ENCODE measurements at regions not wholly inside any gene's neighbourhood (a gene's known extent, or its start where the extent isn't known, plus 50 kb on each side); places are given as distances from the start of the nearest gene placed in this dataset.

DNA sequence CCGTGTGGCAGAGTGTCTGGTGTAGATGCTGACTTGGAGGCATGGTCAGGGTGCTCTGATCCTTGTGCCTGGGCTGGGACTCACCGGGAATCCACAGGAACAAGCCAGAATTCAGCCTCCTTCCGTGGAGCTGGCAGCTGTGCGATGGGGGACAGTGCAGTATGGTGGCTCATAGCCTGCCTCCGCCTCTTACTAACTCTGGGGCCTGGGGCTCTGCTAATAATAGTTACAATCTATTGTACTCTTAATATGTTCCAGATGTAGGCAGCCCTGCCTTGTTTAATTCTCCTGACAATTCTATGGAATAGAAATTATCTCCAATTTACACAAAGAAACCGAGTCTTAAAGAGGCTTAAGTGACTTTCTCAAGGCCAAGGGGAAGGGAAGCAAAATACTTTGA is 77.6 kb downstream of the PCDH1 start:
- DNase-seq (ENCODE audit: low spot score): no peak

DNA sequence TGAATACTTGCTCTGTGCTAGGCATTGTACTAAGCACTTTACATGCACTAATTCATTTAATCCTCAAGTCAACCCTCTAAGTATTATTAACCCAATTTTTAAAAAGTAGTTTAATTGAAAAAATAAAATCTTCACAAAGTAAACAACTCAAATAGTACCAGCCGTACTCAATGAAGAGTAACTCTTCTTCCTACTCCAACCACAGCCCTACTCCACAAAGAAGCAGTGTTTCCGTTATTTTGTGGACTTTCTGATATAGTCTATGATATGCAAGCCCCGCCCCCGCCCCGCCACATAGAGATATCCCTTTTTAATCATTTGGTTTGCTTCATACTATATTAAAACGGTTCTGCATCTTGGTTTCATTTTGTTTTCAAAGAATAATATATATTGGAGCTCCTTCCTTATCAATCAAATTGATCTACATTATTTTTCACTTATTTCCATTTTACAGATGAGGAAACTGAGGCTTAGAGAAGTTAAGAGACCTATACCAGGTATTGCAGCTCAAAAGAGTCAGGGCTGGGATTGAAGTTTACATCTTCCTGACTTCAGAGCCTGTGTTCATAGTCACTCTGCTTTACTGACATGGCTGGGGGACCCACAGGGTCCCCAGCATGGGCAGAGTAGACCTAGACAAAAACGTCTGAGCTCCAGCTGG is 78.6 kb downstream of the PCDH1 start:
- no peak for DNase-seq (ENCODE audit: low spot score)

DNA sequence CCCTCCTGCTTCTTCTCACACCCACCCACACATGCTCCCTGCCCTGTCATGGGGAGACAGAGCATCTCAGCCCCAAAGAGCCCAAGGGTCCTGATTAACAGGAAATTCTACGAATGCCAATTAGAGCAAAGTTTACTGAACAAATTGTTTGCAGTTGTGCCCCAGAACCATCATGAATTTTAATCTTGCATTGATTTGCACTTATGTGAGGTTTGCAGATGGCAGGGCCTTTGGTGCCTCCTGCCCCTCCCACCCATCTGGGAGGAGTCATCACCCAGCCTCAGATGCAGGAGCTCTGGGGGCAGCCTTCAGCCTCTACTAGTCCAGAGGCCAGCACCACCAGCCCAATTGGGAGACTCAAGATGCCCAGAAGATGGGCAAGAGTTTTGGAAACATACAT is 80.8 kb downstream of the PCDH1 start:
- DNase-seq (ENCODE audit: low spot score): no peak

DNA sequence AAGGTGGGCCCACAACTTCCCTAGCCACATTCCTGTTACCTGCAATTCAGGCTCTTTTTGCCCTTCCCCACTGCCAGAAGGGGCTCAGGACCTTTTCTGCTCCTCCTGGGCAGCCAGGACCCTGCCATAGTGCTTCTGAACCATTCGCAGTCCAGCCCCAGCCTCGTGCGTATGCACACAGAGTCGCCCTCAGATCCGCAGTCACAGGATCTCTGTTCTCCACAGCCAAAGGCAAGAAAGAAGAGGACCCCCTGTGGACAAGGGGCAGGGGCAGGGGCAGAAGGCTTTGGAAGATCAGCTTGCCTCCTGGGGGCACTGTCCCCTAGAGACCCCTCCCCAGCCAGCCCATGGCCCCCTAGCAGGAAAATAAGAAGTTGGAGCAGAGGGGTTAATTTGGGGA is 82.8 kb downstream of the PCDH1 start:
- no peak for DNase-seq (ENCODE audit: low spot score)

DNA sequence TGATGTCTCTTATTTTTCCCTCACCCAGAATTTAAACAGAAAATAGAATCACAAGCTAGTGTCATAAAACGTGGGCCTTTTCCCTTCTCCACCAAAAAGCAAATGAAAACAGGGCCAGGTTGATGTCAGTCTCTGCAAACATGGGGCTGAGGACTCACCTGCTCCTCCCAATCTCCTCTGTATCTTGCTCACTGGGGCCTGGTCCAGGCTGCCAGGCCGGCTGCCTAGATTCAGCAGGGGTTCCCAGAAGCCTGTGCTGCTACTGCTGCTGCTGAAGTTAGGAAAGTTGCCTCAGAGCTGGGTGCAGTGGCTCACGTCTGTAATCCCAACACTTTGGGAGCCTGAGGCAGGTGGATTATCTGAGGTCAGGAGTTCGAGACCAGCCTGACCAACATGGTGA is 84.3 kb downstream of the PCDH1 start:
- no peak for DNase-seq (ENCODE audit: low spot score)

DNA sequence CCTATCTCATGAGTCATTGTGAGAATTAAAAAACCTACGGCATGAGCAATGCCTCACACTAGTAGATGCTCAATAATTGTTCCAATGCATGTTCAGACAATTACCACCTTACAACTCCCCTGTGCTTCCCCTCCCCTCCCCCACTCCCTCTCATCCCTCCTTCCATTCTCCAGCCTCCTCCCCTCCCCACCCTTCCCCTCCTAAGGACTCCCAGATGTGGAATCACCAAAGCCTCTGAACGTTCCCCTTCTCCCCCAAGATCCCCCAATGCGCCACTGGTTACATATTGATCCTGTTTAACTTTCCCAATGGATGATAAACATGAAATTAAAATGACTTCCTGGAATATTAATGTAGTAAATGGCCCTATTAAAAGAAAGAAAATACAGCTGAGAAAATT is 84.8 kb downstream of the PCDH1 start:
- no peak for DNase-seq (ENCODE audit: low spot score)

DNA sequence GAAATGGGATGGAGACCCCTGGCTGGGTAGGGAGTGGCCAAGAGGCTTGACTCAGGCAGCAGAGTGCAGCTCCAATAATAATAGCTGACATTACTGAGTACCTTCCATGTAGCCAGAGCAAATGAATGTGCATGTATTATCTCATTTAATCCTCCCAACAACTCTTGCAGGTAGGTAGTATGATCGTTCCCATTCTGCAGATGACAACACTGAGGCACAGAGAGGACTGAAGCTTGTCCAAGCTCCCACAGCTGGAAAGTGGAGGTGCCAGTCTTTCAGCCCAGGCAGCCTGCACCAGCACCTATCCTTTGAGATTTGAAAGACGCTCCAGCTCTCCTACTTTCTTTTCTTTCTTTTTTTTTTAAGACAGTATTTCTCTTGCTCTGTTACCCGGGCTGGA is 87.6 kb downstream of the PCDH1 start:
- no peak for DNase-seq (ENCODE audit: low spot score)

DNA sequence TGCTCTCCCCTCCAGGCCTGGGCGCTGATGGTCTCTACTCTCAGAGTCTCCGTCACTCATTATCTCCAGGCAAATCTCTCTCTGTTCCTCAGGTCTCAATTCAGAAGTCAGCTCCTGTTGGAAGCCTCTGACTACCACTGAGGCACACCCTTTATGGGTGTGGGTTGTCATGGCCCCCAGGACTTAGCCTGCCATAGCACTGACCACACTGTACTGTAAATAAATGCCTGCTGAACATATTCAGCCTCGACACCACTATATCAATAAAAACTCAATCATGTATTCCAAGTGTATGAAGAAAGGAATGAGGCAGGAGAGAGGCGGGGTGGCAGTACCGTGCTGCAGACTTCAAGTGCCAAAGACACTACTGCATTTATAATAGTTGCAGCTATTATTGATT is 88.9 kb downstream of the PCDH1 start:
- no peak for DNase-seq (ENCODE audit: low spot score)

DNA sequence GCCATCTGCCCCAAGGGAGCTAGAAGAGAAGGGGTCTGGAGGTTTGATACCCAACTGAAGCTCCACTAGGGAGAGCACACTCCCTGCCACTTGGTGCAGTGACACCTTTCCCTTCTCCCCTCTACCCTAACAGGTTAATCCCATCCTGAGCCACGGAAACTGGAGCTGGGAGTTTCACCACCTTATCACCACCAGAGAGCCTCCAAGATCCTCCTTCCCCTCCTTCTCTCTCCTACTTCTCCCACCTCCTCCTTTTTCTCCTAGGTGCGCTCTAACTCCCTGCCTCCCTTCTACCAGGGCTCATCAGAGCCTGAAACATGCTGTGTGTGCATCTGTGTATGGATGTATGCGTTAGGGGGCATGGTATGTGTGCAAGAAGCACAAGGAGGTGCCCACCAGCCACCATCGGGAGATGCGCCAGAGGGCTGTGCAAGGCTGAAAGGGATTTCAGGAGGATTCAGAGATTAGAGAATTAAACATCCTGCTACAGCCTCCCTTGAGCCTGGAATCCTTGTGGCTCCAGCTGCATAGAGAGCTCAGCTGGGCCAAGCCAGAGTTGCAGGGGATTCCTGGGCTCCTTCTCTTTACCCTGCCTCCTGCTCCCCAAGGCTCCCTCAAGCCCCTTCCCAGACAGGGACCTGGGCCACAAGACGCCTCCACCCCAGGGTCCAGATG is 89.8 kb downstream of the PCDH1 start:
- no peak for DNase-seq (ENCODE audit: low spot score)

DNA sequence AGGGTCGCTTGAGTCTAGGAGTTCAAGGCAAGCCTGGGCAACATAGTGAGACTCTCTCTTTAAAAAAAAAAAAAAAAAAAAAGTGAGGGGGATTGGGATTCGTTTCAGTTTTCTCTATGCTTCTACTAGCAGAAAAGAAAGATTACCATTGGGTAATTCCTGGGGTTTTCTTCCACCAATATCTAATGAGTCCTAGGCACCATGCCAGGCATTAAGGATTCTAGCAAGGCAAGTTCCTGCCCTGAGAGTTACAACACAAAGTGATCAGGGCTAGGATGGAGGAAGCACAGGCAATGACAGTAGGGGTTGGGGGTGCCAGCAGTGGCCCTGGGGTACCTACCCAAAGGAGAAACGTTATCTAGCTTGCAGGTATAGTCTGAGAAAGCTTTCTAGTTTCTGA is 90.8 kb downstream of the PCDH1 start:
- no peak for DNase-seq (ENCODE audit: low spot score)

DNA sequence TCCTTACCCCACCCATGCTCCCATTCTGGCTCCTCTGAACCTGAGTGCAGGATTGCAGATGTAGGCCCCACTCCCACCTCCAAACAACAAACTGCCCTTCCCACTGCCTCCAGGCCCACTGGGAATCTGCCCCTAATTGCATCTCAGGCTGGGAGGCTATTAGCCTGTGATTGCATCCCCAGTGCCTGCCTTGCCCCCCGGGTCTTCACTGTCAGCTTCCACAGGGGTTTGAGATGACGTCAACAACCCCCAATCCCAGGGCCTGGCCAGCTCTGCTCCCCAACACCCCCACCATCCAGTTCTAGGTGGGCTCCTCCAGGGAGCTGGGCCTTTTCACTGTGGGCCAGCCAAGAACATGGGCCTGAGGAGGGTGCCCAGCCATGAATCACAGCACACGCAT is 91.5 kb downstream of the PCDH1 start:
- DNase-seq (ENCODE audit: low spot score): no peak

DNA sequence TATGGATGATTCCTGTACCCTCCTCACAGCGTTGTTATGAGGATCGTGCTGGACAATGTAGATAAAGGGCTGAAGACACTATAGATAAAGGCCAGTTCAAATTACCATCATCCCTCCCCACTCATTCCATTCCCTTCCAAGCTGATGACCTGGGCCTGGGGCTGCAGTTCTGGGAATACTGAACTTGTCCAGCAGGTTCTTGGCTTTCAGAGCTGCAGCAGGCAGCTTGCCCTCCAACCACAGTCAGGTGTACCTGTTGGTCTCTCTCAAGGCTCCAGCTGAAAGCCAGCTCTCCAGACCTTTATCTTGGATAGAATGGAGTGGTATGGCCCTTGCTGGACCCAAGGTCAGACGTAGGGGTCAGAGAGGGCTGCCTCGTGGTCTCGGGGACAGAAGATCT is 92.5 kb downstream of the PCDH1 start:
- no peak for DNase-seq (ENCODE audit: low spot score)

DNA sequence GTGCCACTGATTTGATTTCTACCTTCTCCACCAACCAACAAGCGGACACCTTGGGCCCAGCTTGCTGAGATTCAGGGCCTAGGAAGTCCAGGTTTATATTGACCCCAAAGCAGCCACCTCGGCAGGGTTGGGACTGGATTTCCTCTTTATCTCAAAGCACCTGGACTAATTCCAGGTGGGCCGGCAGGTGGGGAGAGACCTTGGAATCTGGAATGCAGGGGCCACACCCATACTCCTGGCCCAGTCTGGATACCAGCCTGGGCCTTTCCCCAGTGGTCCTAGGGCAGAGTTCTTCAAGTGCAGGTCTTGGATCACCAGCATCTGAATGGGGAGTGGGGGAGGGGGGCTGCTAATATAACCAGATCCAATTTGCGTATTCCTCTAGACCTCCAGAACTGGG is 93.1 kb downstream of the PCDH1 start:
- no peak for DNase-seq (ENCODE audit: low spot score)

DNA sequence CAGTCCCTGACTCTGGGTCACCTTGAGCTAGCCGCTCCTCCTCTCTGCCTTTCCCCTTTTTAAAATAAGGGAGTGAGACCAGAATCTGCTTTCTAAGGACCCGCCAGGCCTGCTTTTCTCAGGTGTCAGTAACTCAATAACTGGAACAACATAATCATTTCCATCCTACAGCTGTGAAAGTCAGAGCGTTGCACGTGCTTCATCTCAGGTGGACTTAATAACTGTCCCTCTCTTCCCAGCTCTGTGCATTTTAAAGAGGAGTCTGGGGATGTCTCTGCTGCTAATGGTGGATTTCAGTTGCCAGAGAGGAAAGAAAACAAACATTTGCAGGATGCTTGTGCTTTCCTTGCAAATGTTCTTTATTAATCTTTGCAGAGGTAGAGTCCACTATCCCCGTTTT is 93.7 kb downstream of the PCDH1 start:
- no peak for DNase-seq (ENCODE audit: low spot score)

DNA sequence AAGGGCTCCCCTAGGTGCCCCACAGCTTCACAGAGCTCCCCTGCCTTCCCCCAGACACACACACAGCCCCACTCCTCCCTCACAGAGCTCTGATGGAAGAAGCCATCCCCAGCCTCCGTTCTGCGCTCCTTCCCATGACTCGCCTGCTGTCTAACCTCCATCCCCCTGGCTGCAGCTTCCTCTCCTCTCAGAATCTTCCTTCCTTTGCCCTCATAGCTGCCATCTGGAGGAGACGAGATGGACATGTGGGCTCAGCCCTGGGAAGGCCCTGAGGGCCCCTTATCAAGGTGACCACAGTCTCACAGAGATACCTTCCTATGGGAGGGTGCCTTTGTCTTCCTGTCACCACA is 94.3 kb downstream of the PCDH1 start:
- DNase-seq (ENCODE audit: low spot score): no peak

DNA sequence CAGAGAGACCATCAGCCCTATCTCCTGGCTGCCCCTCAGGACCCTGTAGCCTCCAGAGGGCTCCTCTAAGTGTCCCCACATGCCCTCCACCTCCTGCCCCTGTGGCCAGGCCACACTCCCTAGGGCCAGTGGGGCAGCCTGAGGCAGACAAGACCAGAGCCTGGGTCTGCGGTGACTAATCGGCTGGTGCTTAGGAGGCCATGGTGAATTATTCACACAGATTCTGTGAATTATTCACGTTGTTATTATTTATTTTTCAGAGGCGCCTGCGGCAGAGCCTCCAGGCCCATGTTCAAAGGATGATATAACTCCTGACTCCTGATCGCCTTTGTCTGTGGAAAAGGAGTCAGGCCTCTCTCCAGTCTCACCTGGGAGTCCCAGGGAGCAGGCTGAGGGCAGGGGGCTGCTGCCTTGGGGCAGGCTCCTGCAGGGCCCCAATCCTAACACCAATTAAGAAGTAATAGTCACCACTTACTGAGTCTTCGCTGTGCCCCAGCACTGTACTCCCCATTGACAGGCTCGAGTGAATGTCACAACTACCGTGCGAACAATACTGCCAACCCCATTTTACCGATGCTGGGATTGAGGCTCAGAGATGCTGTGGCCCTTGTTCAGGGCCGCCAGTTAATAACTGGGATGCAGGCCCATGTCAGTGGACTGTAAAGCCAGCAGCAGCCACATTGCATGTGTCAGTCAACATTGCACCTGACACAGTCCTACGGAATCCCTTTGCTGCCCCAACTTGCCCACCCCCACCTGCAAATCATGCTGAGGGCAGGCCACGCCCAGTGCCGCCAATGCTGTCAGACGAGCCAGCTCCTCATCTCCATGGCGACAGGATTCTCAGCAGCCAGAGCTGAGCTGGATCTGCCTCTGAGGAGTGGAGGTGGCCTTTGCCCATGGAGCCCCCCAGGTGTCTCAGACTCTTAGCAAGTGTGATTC is 94.9 kb downstream of the PCDH1 start:
- DNase-seq (ENCODE audit: low spot score): no peak

DNA sequence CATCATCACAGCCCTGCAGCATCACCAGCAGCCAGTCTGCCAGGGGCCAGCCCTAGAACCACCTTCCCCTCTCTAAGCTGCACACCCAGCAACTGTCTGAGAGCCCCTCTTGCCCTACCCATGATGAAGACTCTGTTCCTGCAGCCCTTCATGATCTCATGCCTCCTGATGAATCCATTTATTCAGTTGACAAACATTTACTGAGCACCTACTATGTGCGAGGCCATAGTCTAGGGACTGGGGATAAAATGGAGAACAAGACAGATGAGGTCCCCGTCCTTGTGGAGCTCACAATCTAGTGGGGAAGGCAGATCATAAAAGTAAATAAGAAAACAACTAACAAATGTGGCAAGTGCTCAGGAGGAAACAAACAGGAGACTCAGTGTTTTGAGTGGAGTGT is 96.3 kb downstream of the PCDH1 start:
- no peak for DNase-seq (ENCODE audit: low spot score)

DNA sequence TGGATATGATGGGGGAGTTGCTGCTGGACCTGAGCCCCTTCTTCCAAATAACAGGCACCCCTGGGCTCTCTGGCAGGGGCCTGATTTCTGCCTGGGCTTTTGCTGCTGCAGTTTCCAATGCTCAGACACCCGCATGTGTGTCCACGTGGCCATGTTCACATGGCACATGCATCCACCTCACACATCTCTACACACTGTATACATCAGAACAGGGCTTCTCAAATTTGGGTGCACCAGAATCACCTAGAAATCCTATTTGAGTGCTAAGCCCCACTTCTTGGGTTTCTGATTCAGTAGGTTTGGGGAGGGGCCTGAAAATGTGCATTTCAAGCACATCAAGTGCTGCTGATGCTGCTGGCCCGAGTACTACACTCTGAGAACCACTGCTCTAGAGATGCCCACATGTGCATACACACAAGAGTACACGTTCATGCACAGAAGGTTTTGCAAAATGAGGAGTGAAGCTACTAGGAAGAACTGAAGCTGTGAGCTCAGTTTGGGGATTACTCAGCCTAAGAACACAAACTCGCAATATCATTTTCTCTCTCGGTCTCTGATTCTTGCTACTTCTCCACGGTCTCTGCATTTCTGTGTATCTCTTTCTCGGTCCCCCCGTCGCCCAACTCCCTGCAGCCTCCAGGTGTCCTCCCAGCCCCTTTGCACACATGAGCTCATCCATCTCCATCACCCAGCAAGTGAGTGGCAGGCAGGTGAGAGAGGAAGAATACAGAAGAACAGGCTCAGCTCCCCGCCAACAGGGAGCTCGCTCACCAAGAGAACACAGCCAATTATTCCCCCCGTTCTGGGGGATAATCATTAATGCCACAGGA is 97.0 kb downstream of the PCDH1 start:
- no peak for DNase-seq (ENCODE audit: low spot score)

DNA sequence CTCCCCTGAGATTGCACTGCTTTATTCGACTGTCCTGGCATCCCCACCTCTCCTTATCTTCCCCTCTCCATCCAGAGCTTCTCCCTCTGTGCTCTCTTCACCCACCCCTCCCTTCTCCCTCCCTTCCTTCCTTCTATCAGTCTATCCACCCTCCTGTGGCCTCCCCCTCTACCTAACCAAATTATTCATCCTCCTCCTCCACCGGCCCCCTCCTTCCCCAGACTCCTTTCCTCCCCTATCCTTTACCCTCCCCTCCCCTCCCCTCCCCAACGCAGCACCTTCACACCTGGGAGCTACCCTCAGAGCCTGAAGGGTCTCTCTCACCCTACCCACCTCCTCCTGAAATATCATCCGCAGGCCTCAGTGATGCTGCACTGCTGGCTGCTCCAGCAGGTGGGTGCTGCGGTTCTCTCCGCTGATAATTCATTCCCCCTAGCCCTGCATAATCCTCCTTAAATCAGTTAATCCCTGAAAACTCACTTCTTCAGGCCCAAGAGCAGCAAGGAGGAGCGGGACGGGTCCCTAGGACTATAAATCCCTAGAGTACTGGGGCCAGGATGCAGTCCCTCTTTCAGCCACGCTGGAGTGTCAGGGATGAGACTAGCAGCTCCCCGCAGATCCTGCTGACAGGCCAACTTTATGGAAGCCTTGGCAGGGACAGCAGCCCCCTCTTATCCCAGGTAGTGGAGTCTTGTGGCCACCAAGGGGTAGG is 97.8 kb downstream of the PCDH1 start:
- DNase-seq (ENCODE audit: low spot score): no peak

DNA sequence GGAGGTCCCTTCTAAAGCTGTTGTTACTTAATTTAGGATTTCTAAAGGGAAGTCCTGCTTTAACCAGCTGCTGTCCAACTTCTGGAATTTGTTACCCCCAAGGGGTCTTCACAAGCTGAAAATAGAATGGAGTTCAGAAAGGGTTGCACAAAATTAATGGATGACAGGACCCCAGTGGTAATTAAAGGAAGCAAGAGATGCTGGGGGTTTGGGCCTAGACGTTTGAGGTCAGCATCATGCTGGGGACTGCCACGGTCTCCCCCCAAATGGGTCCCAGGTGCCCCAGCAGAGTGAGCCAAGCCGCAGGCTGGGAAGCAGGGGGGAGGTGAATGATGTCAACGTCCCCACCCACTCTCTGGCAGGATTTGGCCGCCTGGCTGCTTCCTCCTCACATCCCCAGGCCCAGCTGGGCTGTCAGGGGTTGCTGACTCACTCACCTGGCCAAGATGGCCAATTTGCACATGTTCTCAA is 97.5 kb upstream of the ARAP3 start:
- peak; percentile 61 for DNase-seq (ENCODE audit: low spot score)

DNA sequence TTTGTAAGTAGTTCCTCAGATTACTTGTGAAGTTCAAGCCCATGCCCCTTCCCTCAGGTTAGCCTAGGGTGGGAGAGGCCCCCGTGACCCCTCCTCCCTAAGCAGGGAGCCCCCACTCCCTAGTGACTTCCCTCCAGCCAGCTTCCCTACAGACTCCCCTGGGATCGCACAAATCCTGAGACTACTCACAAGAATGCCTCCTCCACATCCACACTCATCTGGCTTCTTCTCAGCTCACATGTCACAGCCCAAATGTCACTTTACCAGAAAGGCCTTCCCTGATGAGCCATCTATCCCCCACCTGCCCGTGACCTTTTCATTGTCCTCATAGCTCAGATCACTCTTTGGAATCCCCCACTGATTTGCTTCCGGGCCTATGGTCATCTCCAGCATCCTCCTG is 96.7 kb upstream of the ARAP3 start:
- no peak for DNase-seq (ENCODE audit: low spot score)

All from H4 (cell line).